Left kidney (tissue), 1 donor: ENCODE measurements at regions not wholly inside any gene's neighbourhood (a gene's known extent, or its start where the extent isn't known, plus 50 kb on each side); places are given as distances from the start of the nearest gene placed in this dataset.
A peak's percentile ranks its signal among the peaks of the same experiment; 100 is the strongest.

Experiments
- DNase-seq: peaks from one replicate; pipeline ENCODE4 v3.0.0-alpha.2; 2013

- no peak for DNase-seq
These were observed 220.5 kb downstream of the CENPF start for GRCh38 chr1:214823311-214824117.

- DNase-seq = no peak
These were observed 221.8 kb downstream of the CENPF start for GRCh38 chr1:214824763-214825162.

GRCh38 chr1:214826619-214827018 lies 223.6 kb downstream of the CENPF start:
- DNase-seq = no peak

GRCh38 chr1:214827883-214828282 lies 224.9 kb downstream of the CENPF start:
- no peak for DNase-seq

- no peak for DNase-seq
These were observed 227.9 kb downstream of the CENPF start for GRCh38 chr1:214830941-214831340.

GRCh38 chr1:214831956-214832355 lies 229.0 kb downstream of the CENPF start:
- DNase-seq = no peak

GRCh38 chr1:214833178-214833756 lies 230.3 kb downstream of the CENPF start:
- DNase-seq = no peak

- no peak for DNase-seq
These were observed 234.4 kb downstream of the CENPF start for GRCh38 chr1:214837376-214837775.

- no peak for DNase-seq
These were observed 235.4 kb downstream of the CENPF start for GRCh38 chr1:214838351-214838750.

GRCh38 chr1:214840356-214840755 lies 237.4 kb downstream of the CENPF start:
- DNase-seq = no peak

GRCh38 chr1:214842856-214843255 lies 239.7 kb upstream of the KCNK2 start:
- no peak for DNase-seq

- DNase-seq = no peak
These were observed 239.3 kb upstream of the KCNK2 start for GRCh38 chr1:214843281-214843680.

GRCh38 chr1:214844319-214844718 lies 238.2 kb upstream of the KCNK2 start:
- no peak for DNase-seq

- DNase-seq = no peak
These were observed 236.3 kb upstream of the KCNK2 start for GRCh38 chr1:214846276-214846675.

GRCh38 chr1:214847071-214847810 lies 235.3 kb upstream of the KCNK2 start:
- DNase-seq = peak; percentile 24

GRCh38 chr1:214848101-214848500 lies 234.4 kb upstream of the KCNK2 start:
- DNase-seq = no peak

- no peak for DNase-seq
These were observed 232.0 kb upstream of the KCNK2 start for GRCh38 chr1:214850432-214851050.

- DNase-seq = no peak
These were observed 229.2 kb upstream of the KCNK2 start for GRCh38 chr1:214853340-214853739.

- no peak for DNase-seq
These were observed 228.2 kb upstream of the KCNK2 start for GRCh38 chr1:214854126-214854875.

- DNase-seq = no peak
These were observed 225.7 kb upstream of the KCNK2 start for GRCh38 chr1:214856843-214857242.

GRCh38 chr1:214857716-214858115 lies 224.8 kb upstream of the KCNK2 start:
- no peak for DNase-seq

GRCh38 chr1:214859647-214860046 lies 222.9 kb upstream of the KCNK2 start:
- DNase-seq = no peak
